Tibial artery (tissue), 4 donors: ENCODE measurements at regions not wholly inside any gene's neighbourhood (a gene's known extent, or its start where the extent isn't known, plus 50 kb on each side); places are given as distances from the start of the nearest gene placed in this dataset.
"Not testable (repeated sequence)": the region's sequence is repeated elsewhere in the genome, so short reads cannot be mapped to it uniquely, and the experiment has no call there.

Experiments used
- DNase-seq, 2 donors: peaks; one replicate each; pipeline ENCODE4 v3.0.0-alpha.2; 2019
- H3K27ac ChIP-seq, 2 donors: fragments of 200-600 bp; sonication (generic) in 1 of 2; 1 replicate in 1 of 2; 2 replicates in 1 of 2; pipeline ENCODE4 v1.5.1; 2018 to 2019; ENCODE audit warnings: mild to moderate bottlenecking in 1 of 2
- H3K27me3 ChIP-seq, 2 donors: fragments of 200-600 bp; sonication (generic) in 1 of 2; one replicate each; pipeline versions ENCODE4 v1.5.1 to v1.6.0; 2016 to 2019
- H3K36me3 ChIP-seq, 3 donors: fragments of 200-600 bp; sonication (generic) in 2 of 3; one replicate each; pipeline ENCODE4 v1.5.1; 2016 to 2019; ENCODE audit warnings: mild to moderate bottlenecking in 2 of 3
- H3K4me1 ChIP-seq, 4 donors: fragments of 200-600 bp; sonication (generic) in 2 of 4; 1 replicate in 3 of 4; 2 replicates in 1 of 4; pipeline ENCODE4 v1.5.1; 2016 to 2019
- H3K4me3 ChIP-seq, 2 donors: fragments of 200-600 bp; sonication (generic) in 1 of 2; 1 replicate in 1 of 2; 2 replicates in 1 of 2; pipeline ENCODE4 v1.5.1; 2018 to 2019; ENCODE audit warnings: mild to moderate bottlenecking in 2 of 2
- H3K9me3 ChIP-seq, 3 donors: fragments of 200-600 bp; sonication (generic) in 1 of 3; one replicate each; pipeline ENCODE4 v1.5.1; 2016 to 2019
- CTCF ChIP-seq, 2 experiments: fragments of 200-600 bp in 1 of 2; fragments of 450-650 bp in 1 of 2; IDR thresholded peaks; one replicate each; pipeline ENCODE4 v1.5.1; 2017 to 2019; ENCODE audit warnings: antibody characterized with exemption in 2 of 2, mild to moderate bottlenecking in 1 of 2, moderate library complexity in 1 of 2
- intact Hi-C: fragments of 100-400 bp; cut with DNase I; formaldehyde crosslinking; loops from one replicate; pipeline ENCODE4 v1.15.0; 2023; ENCODE audit warnings: low total_unique reads

- TF ChIP-seq CTCF (IDR thresholded peaks at IDR 0.05): no peak
- no peak for DNase-seq
- Histone ChIP-seq H3K36me3 (no peaks in the 10 kb centered on the region), H3K27ac (no peak overlapping the region), H3K9me3 (no peaks in the 10 kb centered on the region), H3K4me3 (no peak overlapping the region), H3K27me3 (peaks cover 0 to 3% of the 10 kb centered on the region in 2 donors), H3K4me1 (peaks cover 0 to 4% (median 1%) of the 10 kb centered on the region in 4 donors)
- intact Hi-C loops: no loop called here
Measured at GRCh38 chr2:205865056-205865455, 182.8 kb downstream of the NRP2 start.

GRCh38 chr2:205864491-205864890, 182.2 kb downstream of the NRP2 start:
- intact Hi-C loops: no loop called here
- H3K4me3 ChIP-seq: no peak overlapping the region
- H3K27ac ChIP-seq: no peak overlapping the region
- H3K4me1 ChIP-seq: peaks cover 0 to 4% (median 1%) of the 10 kb centered on the region in 4 donors
- no peak for TF ChIP-seq CTCF (IDR thresholded peaks at IDR 0.05)
- H3K9me3 ChIP-seq: no peaks in the 10 kb centered on the region
- DNase-seq: no peak
- H3K27me3 ChIP-seq: peaks cover 0 to 3% of the 10 kb centered on the region in 2 donors
- no peaks in the 10 kb centered on the region for H3K36me3 ChIP-seq

GRCh38 chr2:205862761-205863160, 180.5 kb downstream of the NRP2 start:
- intact Hi-C loops: not testable (repeated sequence)

GRCh38 chr2:205860885-205861284, 178.6 kb downstream of the NRP2 start:
- no peaks in the 10 kb centered on the region for H3K27me3 ChIP-seq
- intact Hi-C loops: no loop called here
- no peaks in the 10 kb centered on the region for H3K9me3 ChIP-seq
- no peak for TF ChIP-seq CTCF (IDR thresholded peaks at IDR 0.05)
- H3K27ac ChIP-seq: no peak overlapping the region
- H3K4me1 ChIP-seq: no peaks in the 10 kb centered on the region
- DNase-seq: no peak
- no peak overlapping the region for H3K4me3 ChIP-seq
- no peaks in the 10 kb centered on the region for H3K36me3 ChIP-seq

More at GRCh38 chr2:205862761-205863160, 180.5 kb downstream of the NRP2 start:
- not testable (repeated sequence) for H3K9me3 ChIP-seq, H3K4me3 ChIP-seq, H3K27ac ChIP-seq, H3K36me3 ChIP-seq, H3K4me1 ChIP-seq, H3K27me3 ChIP-seq, DNase-seq

GRCh38 chr2:205860181-205860580, 177.9 kb downstream of the NRP2 start:
- Histone ChIP-seq H3K27me3 (no peaks in the 10 kb centered on the region), H3K4me1 (no peaks in the 10 kb centered on the region), H3K36me3 (no peaks in the 10 kb centered on the region), H3K9me3 (no peaks in the 10 kb centered on the region), H3K27ac (no peak overlapping the region), H3K4me3 (no peak overlapping the region)
- intact Hi-C loops: no loop called here
- no peak for TF ChIP-seq CTCF (IDR thresholded peaks at IDR 0.05)
- no peak for DNase-seq

GRCh38 chr2:205858881-205859441, 176.7 kb downstream of the NRP2 start:
- TF ChIP-seq CTCF (IDR thresholded peaks at IDR 0.05): no peak
- no peaks in the 10 kb centered on the region for H3K4me1 ChIP-seq
- no peaks in the 10 kb centered on the region for H3K9me3 ChIP-seq
- H3K4me3 ChIP-seq: no peak overlapping the region
- no peaks in the 10 kb centered on the region for H3K36me3 ChIP-seq
- intact Hi-C loops: no loop called here
- no peak for DNase-seq
- no peaks in the 10 kb centered on the region for H3K27me3 ChIP-seq
- H3K27ac ChIP-seq: no peak overlapping the region
